ENCODE measurements at regions not wholly inside any gene's neighbourhood (a gene's known extent, or its start where the extent isn't known, plus 50 kb on each side); places are given as distances from the start of the nearest gene placed in this dataset.

GRCh38 chr11:69359735-69360480 lies 66.0 kb downstream of the MYEOV start:
- DNase-seq, result peak; percentile 3
- no peak overlapping the region for H4K91ac ChIP-seq (ENCODE audit: insufficient read length, low read depth, low read length)
- H2AK5ac ChIP-seq (ENCODE audit: insufficient read length, low read length), result no peak overlapping the region
- H3K4me1 ChIP-seq (ENCODE audit: insufficient read depth, low read length), result no peaks in the 10 kb centered on the region
- peaks cover 5% of the 10 kb centered on the region for H3K9me3 ChIP-seq (ENCODE audit: control insufficient read depth, low read depth, low read length)
- Mint-ChIP-seq H3K27me3 (ENCODE audit: low read depth) (peaks cover 3% of the 10 kb centered on the region; the same call in 1 of the 2 replicates), H3K4me1 (peaks cover 8% of the 10 kb centered on the region in 2 experiments; a peak in 3 of 4 replicates), H3K9me3 (peaks cover 5 to 10% of the 10 kb centered on the region in 2 experiments; a peak in 4 of 5 replicates), H3K4me3 (no peak overlapping the region), H3K36me3 (ENCODE audit: insufficient read depth in 1 of 3, low read depth in 3 of 3) (no peaks in the 10 kb centered on the region; a peak in 1 of 7 replicates), H3K27ac (no peak overlapping the region)
- H3K14ac ChIP-seq (ENCODE audit: insufficient read depth, low read length), result no peak overlapping the region
- H3K23ac ChIP-seq (ENCODE audit: insufficient read length, low read depth, low read length), result no peak overlapping the region
- H3K18ac ChIP-seq (ENCODE audit: insufficient read length, low read depth, low read length), result no peak overlapping the region
- WGBS (ENCODE audit: extremely low coverage, insufficient read length, low lambda C conversion rate), result no CpG with 5 or more reads among the region's 5 CpGs
- no peak overlapping the region for H2AFZ ChIP-seq (ENCODE audit: low read length)
- H4K5ac ChIP-seq (ENCODE audit: insufficient read length, low read depth, low read length), result no peak overlapping the region
- TF ChIP-seq CTCF (conservative IDR thresholded peaks at IDR 0.05), result no peak
- H2BK15ac ChIP-seq (ENCODE audit: low read depth, low read length), result no peak overlapping the region
- no peaks in the 10 kb centered on the region for H3K23me2 ChIP-seq (ENCODE audit: insufficient read length, low read depth, low read length, poor library complexity, severe bottlenecking)
- H3K9ac ChIP-seq (ENCODE audit: extremely low read depth, insufficient read length, low read length), result no peak overlapping the region
- H4K20me1 ChIP-seq (ENCODE audit: control insufficient read depth, insufficient read depth, insufficient read length), result peaks cover 4% of the 10 kb centered on the region
- no peak overlapping the region for H3K4ac ChIP-seq (ENCODE audit: low read depth, low read length)
- H3K79me2 ChIP-seq (ENCODE audit: insufficient read depth, low read length), result no peaks in the 10 kb centered on the region
- no peak overlapping the region for H2BK12ac ChIP-seq (ENCODE audit: insufficient read length, low read depth, low read length)
- no peak overlapping the region for H3K27ac ChIP-seq (ENCODE audit: insufficient read length, low read depth, low read length)
- no peak overlapping the region for H3K4me2 ChIP-seq (ENCODE audit: insufficient read depth, insufficient read length, low read length)
- H4K8ac ChIP-seq (replicated peaks; ENCODE audit: insufficient read length, low read depth, low read length), result no peak overlapping the region
- H3K56ac ChIP-seq (ENCODE audit: insufficient read length, low read depth, low read length), result no peak overlapping the region
- no peak overlapping the region for H2BK5ac ChIP-seq (ENCODE audit: insufficient read length, low read length)
- H2BK120ac ChIP-seq (ENCODE audit: low read depth, low read length, poor library complexity, severe bottlenecking), result no peak overlapping the region
- no peaks in the 10 kb centered on the region for H3K79me1 ChIP-seq (ENCODE audit: insufficient read depth, low read depth, low read length, poor library complexity, severe bottlenecking)
- H3T11ph ChIP-seq (ENCODE audit: low read length), result no peak overlapping the region
- no peaks in the 10 kb centered on the region for H3K27me3 ChIP-seq (ENCODE audit: insufficient read depth, low read length)
- no peak overlapping the region for H2BK20ac ChIP-seq (ENCODE audit: low read depth, low read length, poor library complexity, severe bottlenecking)

Data from H9 (cell line).